PC-3 (cell line): ENCODE measurements at regions not wholly inside any gene's neighbourhood (a gene's known extent, or its start where the extent isn't known, plus 50 kb on each side); places are given as distances from the start of the nearest gene placed in this dataset.

ENCODE experiments used
- ATAC-seq: fragments of 200-7000 bp; cut with Tn5 transposase; 2 replicates; pipeline ENCODE4 v1.9.1; 2020; ENCODE audit warnings: mild to moderate bottlenecking, moderate library complexity
- BruUV-seq: library from RNA; stranded (reverse); fragments of 400-500 nt; replicated peaks from 2 replicates; lab custom pipeline; 2021; lab: Mats Ljungman, UMichigan
- CTCF ChIA-PET: fragments of 300-600 bp; sonication (Branson Sonifier 250); formaldehyde crosslinking; loops from one replicate; lab custom pipeline; 2022; ENCODE audit warnings: antibody characterized with exemption; lab: Charles Lee
- POLR2A ChIA-PET: fragments of 300-600 bp; sonication (Branson Sonifier 250); formaldehyde crosslinking; loops from one replicate; lab custom pipeline; 2022; ENCODE audit warnings: antibody characterized with exemption; ENCODE audit not compliant: unreplicated experiment; lab: Charles Lee
- DNase-seq: peaks from one replicate; pipeline ENCODE4 v3.0.0-alpha.2; 2015
- H2AFZ ChIP-seq: fragments of 300-600 bp; sonication (generic); 2 replicates; pipeline ENCODE4 v1.6.0; 2016; ENCODE audit warnings: antibody characterized with exemption, low read length
- H3F3A ChIP-seq: fragments of 300-600 bp; sonication (generic); one replicate; pipeline ENCODE4 v1.6.0; 2017; ENCODE audit warnings: antibody characterized with exemption, low read length, control low read depth, mild to moderate bottlenecking; ENCODE audit not compliant: unreplicated experiment
- H3K27ac ChIP-seq: fragments of 300-600 bp; sonication (generic); 2 replicates; pipeline ENCODE4 v1.5.1; 2016; ENCODE audit warnings: mild to moderate bottlenecking, low read length
- H3K27me3 ChIP-seq: fragments of 300-600 bp; sonication (generic); 2 replicates; pipeline ENCODE4 v1.6.1; 2016; ENCODE audit warnings: low read length, mixed read lengths
- H3K36me3 ChIP-seq: fragments of 300-600 bp; sonication (generic); 2 replicates; pipeline ENCODE4 v1.6.1; 2016; ENCODE audit warnings: low read depth, mixed run types, low read length, mixed read lengths
- H3K4me1 ChIP-seq: fragments of 300-600 bp; sonication (generic); 2 replicates; pipeline ENCODE4 v1.5.1; 2016; ENCODE audit warnings: low read length; ENCODE audit not compliant: insufficient read depth
- H3K4me2 ChIP-seq: fragments of 300-600 bp; sonication (generic); 2 replicates; pipeline ENCODE4 v1.6.0; 2016; ENCODE audit warnings: low read length
- H3K4me3 ChIP-seq: fragments of 300-600 bp; sonication (generic); 2 replicates; pipeline ENCODE4 v1.5.1; 2016; ENCODE audit warnings: mild to moderate bottlenecking, low read length, mixed read lengths
- H3K79me2 ChIP-seq: fragments of 300-600 bp; sonication (generic); 2 replicates; pipeline ENCODE4 v1.6.1; 2017; ENCODE audit warnings: low read length, mixed read lengths
- H3K9ac ChIP-seq: fragments of 300-600 bp; sonication (generic); 2 replicates; pipeline ENCODE4 v1.6.0; 2016; ENCODE audit warnings: mild to moderate bottlenecking, low read length
- H3K9me2 ChIP-seq: fragments of 300-600 bp; sonication (generic); replicated peaks from 2 replicates; pipeline ENCODE4 v1.6.1; 2016; ENCODE audit warnings: mixed run types, low read length, mixed read lengths
- H3K9me3 ChIP-seq: fragments of 300-600 bp; sonication (generic); 2 replicates; pipeline ENCODE4 v1.6.1; 2016; ENCODE audit warnings: low read length, mixed read lengths
- H4K20me1 ChIP-seq: fragments of 300-600 bp; sonication (generic); 2 replicates; pipeline ENCODE4 v1.6.1; 2016; ENCODE audit warnings: low read length, mixed read lengths
- CTCF ChIP-seq: fragments of 300-600 bp; sonication (generic); conservative IDR thresholded peaks from 2 replicates; pipeline ENCODE4 v1.5.1; 2017; ENCODE audit warnings: antibody characterized with exemption, low read depth, mild to moderate bottlenecking, low read length
- EZH2 ChIP-seq: fragments of 300-600 bp; sonication (generic); IDR thresholded peaks from one replicate; pipeline ENCODE4 v1.6.1; 2017; ENCODE audit warnings: antibody characterized with exemption, mild to moderate bottlenecking, low read length; ENCODE audit not compliant: unreplicated experiment
- EZH2phosphoT487 ChIP-seq: fragments of 300-600 bp; sonication (generic); IDR thresholded peaks from 2 replicates; pipeline ENCODE4 v1.6.1; 2018; ENCODE audit warnings: mild to moderate bottlenecking, antibody characterized with exemption, low read length, borderline replicate concordance
- intact Hi-C: fragments of 100-400 bp; cut with micrococcal nuclease; formaldehyde crosslinking; loops from 2 replicates; pipeline ENCODE4 v1.9.0; 2023

- no peak overlapping the region for H3K4me3 ChIP-seq
- no peaks in the 10 kb centered on the region for H3F3A ChIP-seq
- H3K9me3 ChIP-seq = no peaks in the 10 kb centered on the region
- H3K27me3 ChIP-seq = peaks cover 28% of the 10 kb centered on the region
- no peaks in the 10 kb centered on the region for H4K20me1 ChIP-seq
- H3K9me2 ChIP-seq = no peaks in the 10 kb centered on the region
- no peak overlapping the region for H2AFZ ChIP-seq
- no peaks in the 10 kb centered on the region for H3K4me1 ChIP-seq
- no TSS peak for BruUV-seq
- no peak overlapping the region for H3K9ac ChIP-seq
- H3K36me3 ChIP-seq = no peaks in the 10 kb centered on the region
- CTCF ChIA-PET = no interaction called here
- no peak overlapping the region for H3K4me2 ChIP-seq
- POLR2A ChIA-PET = no interaction called here
- H3K79me2 ChIP-seq = no peaks in the 10 kb centered on the region
- ATAC-seq (no peak), DNase-seq (no peak)
- intact Hi-C loops = no loop called here
- no peak overlapping the region for H3K27ac ChIP-seq
- TF ChIP-seq EZH2phosphoT487 = no peak
- no peak for TF ChIP-seq EZH2
- no peak for TF ChIP-seq CTCF
These were observed 281.6 kb upstream of the OBI1 start for GRCh38 chr13:78940455-78941130.

- Histone ChIP-seq H2AFZ (no peak overlapping the region), H3K36me3 (no peaks in the 10 kb centered on the region), H3F3A (no peaks in the 10 kb centered on the region), H3K9ac (no peak overlapping the region), H3K4me3 (no peak overlapping the region), H3K9me3 (no peaks in the 10 kb centered on the region), H3K27ac (no peak overlapping the region), H3K4me2 (no peak overlapping the region), H3K9me2 (no peaks in the 10 kb centered on the region), H3K27me3 (peaks cover 18% of the 10 kb centered on the region), H3K4me1 (no peaks in the 10 kb centered on the region), H4K20me1 (no peaks in the 10 kb centered on the region), H3K79me2 (no peaks in the 10 kb centered on the region)
- BruUV-seq = no TSS peak
- CTCF ChIA-PET = no interaction called here
- TF ChIP-seq EZH2phosphoT487 (no peak), EZH2 (no peak), CTCF (no peak)
- ATAC-seq (no peak), DNase-seq (no peak)
- intact Hi-C loops = no loop called here
- POLR2A ChIA-PET = no interaction called here
These were observed 275.4 kb upstream of the OBI1 start for GRCh38 chr13:78934336-78934735.

GRCh38 chr13:78915015-78915414 is 256.1 kb upstream of the OBI1 start:
- CTCF ChIA-PET = no interaction called here
- ATAC-seq (no peak), DNase-seq (no peak)
- no peaks in the 10 kb centered on the region for H3K9me2 ChIP-seq
- no TSS peak for BruUV-seq
- H3K36me3 ChIP-seq = no peaks in the 10 kb centered on the region
- H2AFZ ChIP-seq = no peak overlapping the region
- no peaks in the 10 kb centered on the region for H3F3A ChIP-seq
- H3K9ac ChIP-seq = no peak overlapping the region
- no peaks in the 10 kb centered on the region for H3K79me2 ChIP-seq
- no peaks in the 10 kb centered on the region for H3K27me3 ChIP-seq
- H4K20me1 ChIP-seq = no peaks in the 10 kb centered on the region
- no peaks in the 10 kb centered on the region for H3K4me1 ChIP-seq
- H3K9me3 ChIP-seq = no peaks in the 10 kb centered on the region
- no peak for TF ChIP-seq CTCF
- TF ChIP-seq EZH2 = no peak
- TF ChIP-seq EZH2phosphoT487 = no peak
- intact Hi-C loops = no loop called here
- no peak overlapping the region for H3K4me2 ChIP-seq
- H3K27ac ChIP-seq = no peak overlapping the region
- POLR2A ChIA-PET = no interaction called here
- no peak overlapping the region for H3K4me3 ChIP-seq
